Psoas muscle (tissue), 7 donors: ENCODE measurements at regions not wholly inside any gene's neighbourhood (a gene's known extent, or its start where the extent isn't known, plus 50 kb on each side); places are given as distances from the start of the nearest gene placed in this dataset.

Experiments used
- ATAC-seq, 4 donors: fragments of 200-7000 bp; cut with Tn5 transposase; one replicate each; pipeline ENCODE4 v1.9.1; 2020; ENCODE audit warnings: moderate library complexity in 3 of 4, mild to moderate bottlenecking in 2 of 4
- DNase-seq, 2 donors: peaks; one replicate each; pipeline ENCODE4 v3.0.0-alpha.2; 2020
- H3K27ac ChIP-seq: fragments of 200-600 bp; one replicate; pipeline ENCODE4 v1.8.0; 2022
- H3K27me3 ChIP-seq, 3 donors: fragments of 200-600 bp in 1 of 3; one replicate each; pipeline versions ENCODE4 v1.6.1 to v1.8.0; 2013 to 2022; ENCODE audit warnings: low read length in 2 of 3, mild to moderate bottlenecking in 2 of 3, moderate library complexity in 1 of 3; ENCODE audit not compliant: insufficient read depth in 3 of 3
- H3K36me3 ChIP-seq, 2 donors: fragments of 200-600 bp in 1 of 2; one replicate each; pipeline versions ENCODE4 v1.6.1 to v1.8.0; 2013 to 2022; ENCODE audit warnings: low read depth in 1 of 2, mild to moderate bottlenecking in 1 of 2, moderate library complexity in 1 of 2; ENCODE audit not compliant: insufficient read depth in 1 of 2
- H3K4me1 ChIP-seq: fragments of 200-600 bp; one replicate; pipeline ENCODE4 v1.8.0; 2022
- H3K4me3 ChIP-seq: fragments of 200-600 bp; one replicate; pipeline ENCODE4 v1.8.0; 2022; ENCODE audit warnings: mild to moderate bottlenecking
- H3K9me3 ChIP-seq: fragments of 200-600 bp; one replicate; pipeline ENCODE4 v1.8.0; 2022
- WGBS, 3 donors: extraction: QIAGEN DNeasy Blood & Tissue Kit; methylation state at CpG; one replicate each; pipeline versions ENCODE4 v1.1.6 to v1.1.7; 2013; 5-methylcytosine and 5-hydroxymethylcytosine counted together
- intact Hi-C, 2 donors: fragments of 100-400 bp; cut with DNase I; formaldehyde crosslinking; loops; one replicate each; pipeline versions ENCODE4 v1.11.0 to v1.14.2; 2022
- TF ChIP-seq, protein P1 (sequence below): fragments of 200-600 bp; IDR thresholded peaks from one replicate; pipeline ENCODE4 v1.8.0; 2022; ENCODE audit warnings: antibody characterized with exemption
- donor health status: healthy with polysubstance abuse.
- donor health status: DM: no; HTN: no; CAD: no; lungs with moderate emphysema.
- donor health status: Bipolar disorder and iron deficiency.
- donor health status: healthy.
- donor health status: DM: yes; HTN: yes; CAD: no.
- donor health status: DM: no; HTN: no; CAD: no.
- donor health status: DM: yes; HTN: yes; CAD: no.

- Histone ChIP-seq H3K36me3 (no peaks in the 10 kb centered on the region), H3K4me3 (no peak overlapping the region), H3K4me1 (peaks cover 18% of the 10 kb centered on the region), H3K9me3 (no peaks in the 10 kb centered on the region), H3K27ac (no peak overlapping the region), H3K27me3 (peaks cover 0 to 3% (median 0%) of the 10 kb centered on the region in 3 donors)
- TF ChIP-seq, protein P1, sequence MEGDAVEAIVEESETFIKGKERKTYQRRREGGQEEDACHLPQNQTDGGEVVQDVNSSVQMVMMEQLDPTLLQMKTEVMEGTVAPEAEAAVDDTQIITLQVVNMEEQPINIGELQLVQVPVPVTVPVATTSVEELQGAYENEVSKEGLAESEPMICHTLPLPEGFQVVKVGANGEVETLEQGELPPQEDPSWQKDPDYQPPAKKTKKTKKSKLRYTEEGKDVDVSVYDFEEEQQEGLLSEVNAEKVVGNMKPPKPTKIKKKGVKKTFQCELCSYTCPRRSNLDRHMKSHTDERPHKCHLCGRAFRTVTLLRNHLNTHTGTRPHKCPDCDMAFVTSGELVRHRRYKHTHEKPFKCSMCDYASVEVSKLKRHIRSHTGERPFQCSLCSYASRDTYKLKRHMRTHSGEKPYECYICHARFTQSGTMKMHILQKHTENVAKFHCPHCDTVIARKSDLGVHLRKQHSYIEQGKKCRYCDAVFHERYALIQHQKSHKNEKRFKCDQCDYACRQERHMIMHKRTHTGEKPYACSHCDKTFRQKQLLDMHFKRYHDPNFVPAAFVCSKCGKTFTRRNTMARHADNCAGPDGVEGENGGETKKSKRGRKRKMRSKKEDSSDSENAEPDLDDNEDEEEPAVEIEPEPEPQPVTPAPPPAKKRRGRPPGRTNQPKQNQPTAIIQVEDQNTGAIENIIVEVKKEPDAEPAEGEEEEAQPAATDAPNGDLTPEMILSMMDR, result no peak
- 86 to 92% (median 89%) methylated on average over 23 of the region's 23 CpGs for WGBS, 3 donors
- ATAC-seq (no peak), DNase-seq (no peak)
- intact Hi-C loops, result no loop called here
These were observed 268.6 kb downstream of the DLL1 start for GRCh38 chr6:170022291-170022722.

GRCh38 chr6:170021579-170021978 is 269.3 kb downstream of the DLL1 start:
- no peak overlapping the region for H3K27ac ChIP-seq
- H3K9me3 ChIP-seq, result no peaks in the 10 kb centered on the region
- TF ChIP-seq, protein P1, result no peak
- ATAC-seq (no peak), DNase-seq (no peak)
- 69 to 77% (median 73%) methylated on average over 9 of the region's 9 CpGs for WGBS, 3 donors
- H3K36me3 ChIP-seq, result no peaks in the 10 kb centered on the region
- intact Hi-C loops, result no loop called here
- H3K4me3 ChIP-seq, result no peak overlapping the region
- peaks cover 0 to 3% (median 0%) of the 10 kb centered on the region in 3 donors for H3K27me3 ChIP-seq
- H3K4me1 ChIP-seq, result peaks cover 15% of the 10 kb centered on the region

- H3K27ac ChIP-seq, result no peak overlapping the region
- H3K36me3 ChIP-seq, result no peaks in the 10 kb centered on the region
- H3K4me1 ChIP-seq, result peaks cover 4% of the 10 kb centered on the region
- H3K27me3 ChIP-seq, result peaks cover 0 to 3% (median 0%) of the 10 kb centered on the region in 3 donors
- peak in 2 of 4 donors; percentile 13 to 20 for ATAC-seq
- intact Hi-C loops, result no loop called here
- TF ChIP-seq, protein P1, result no peak
- DNase-seq, result no peak
- no peak overlapping the region for H3K4me3 ChIP-seq
- no peaks in the 10 kb centered on the region for H3K9me3 ChIP-seq
- 86 to 92% (median 87%) methylated on average over 20 of the region's 20 CpGs for WGBS, 3 donors
These were observed 268.6 kb downstream of the ERMARD start for GRCh38 chr6:170019818-170020583.

GRCh38 chr6:170018936-170019817 is 267.8 kb downstream of the ERMARD start:
- WGBS, 3 donors, result 41 to 51% (median 49%) methylated on average over 19 of the region's 19 CpGs
- Histone ChIP-seq H3K4me1 (peaks cover 4% of the 10 kb centered on the region), H3K4me3 (no peak overlapping the region), H3K36me3 (no peaks in the 10 kb centered on the region), H3K27ac (no peak overlapping the region), H3K27me3 (peaks cover 0 to 3% (median 0%) of the 10 kb centered on the region in 3 donors), H3K9me3 (no peaks in the 10 kb centered on the region)
- DNase-seq (no peak), ATAC-seq (peak; percentile 47 to 84 (median 78))
- intact Hi-C loops, result no loop called here
- TF ChIP-seq, protein P1, result no peak
